ENCODE measurements at regions not wholly inside any gene's neighbourhood (a gene's known extent, or its start where the extent isn't known, plus 50 kb on each side); places are given as distances from the start of the nearest gene placed in this dataset.
"Not testable (repeated sequence)": the region's sequence is repeated elsewhere in the genome, so short reads cannot be mapped to it uniquely, and the experiment has no call there.

DNA sequence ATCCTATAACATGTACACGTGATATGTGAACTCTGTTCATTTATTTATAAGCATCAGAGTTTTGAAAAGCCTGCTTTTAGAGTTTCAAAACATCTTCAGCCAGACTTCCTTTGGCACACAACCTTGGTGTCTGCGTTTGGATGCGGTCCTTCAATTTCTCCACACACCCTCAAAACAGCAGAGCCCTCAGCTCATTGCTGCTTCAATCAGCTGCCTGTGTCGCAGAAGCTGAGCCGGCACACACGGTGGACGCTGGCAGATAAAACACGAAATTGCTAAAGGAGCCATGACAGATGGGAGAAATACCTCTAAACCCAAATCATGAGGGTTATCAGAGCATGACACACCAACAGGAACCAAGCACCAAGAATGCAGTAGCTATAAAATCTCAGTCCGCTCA, 396.4 kb upstream of the AKR1E2 start:
- DNase-seq: no peak

DNA sequence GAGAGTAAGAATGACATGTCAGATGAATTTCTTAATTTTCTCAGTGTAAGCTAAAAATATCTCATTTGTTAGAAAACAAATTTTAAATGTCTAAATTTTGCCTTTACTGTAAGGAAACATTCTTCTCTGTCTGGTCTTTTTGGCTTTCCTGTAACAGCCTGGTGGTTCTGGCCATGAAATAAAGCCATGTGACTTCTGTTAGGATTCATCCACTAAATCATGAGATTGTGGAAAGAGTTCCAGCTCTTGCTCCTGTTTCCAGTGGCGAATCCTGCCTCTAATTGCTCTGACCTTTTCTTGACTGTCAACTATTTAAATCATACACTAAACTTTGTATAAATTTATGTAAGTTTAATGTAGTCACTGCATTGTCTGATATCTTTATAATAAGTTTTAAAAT, 398.5 kb upstream of the AKR1E2 start:
- no peak for DNase-seq

DNA sequence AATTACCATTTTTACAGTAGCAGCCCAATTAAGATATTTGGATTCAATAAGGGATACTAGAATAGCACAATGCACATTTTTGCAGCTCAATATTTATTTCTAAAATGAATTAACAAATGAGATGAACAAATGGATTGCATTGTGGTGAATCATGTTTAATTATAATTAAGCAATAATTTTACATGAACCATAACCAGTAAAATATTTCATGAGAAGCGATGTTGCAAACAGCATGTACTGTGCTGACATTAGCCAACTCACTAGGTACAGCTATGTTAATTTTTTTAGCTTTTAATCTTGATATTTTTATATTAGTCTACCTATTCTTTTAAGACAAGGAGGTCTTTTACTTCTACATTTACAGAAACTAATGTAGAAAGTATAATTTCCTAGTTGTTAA, 399.1 kb upstream of the AKR1E2 start:
- DNase-seq: no peak

DNA sequence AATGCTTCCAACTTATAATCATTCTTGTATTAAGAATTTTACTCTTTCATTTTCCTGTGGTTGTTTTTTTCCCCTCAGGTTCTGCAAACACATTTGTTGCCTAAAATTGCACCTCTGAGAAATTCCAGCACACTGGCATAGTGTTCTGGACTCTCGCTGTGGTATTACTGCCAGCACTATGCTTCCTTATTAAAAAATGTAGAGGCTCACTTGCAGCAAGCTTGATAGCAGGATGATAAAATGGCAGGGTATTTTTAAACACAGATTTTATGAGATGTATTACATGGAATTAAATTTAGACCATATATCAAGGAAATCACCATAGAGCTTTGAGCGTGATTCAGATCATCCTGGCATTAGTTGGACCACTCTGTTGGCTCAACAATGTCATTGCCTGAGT, 416.7 kb upstream of the AKR1E2 start:
- DNase-seq: no peak

DNA sequence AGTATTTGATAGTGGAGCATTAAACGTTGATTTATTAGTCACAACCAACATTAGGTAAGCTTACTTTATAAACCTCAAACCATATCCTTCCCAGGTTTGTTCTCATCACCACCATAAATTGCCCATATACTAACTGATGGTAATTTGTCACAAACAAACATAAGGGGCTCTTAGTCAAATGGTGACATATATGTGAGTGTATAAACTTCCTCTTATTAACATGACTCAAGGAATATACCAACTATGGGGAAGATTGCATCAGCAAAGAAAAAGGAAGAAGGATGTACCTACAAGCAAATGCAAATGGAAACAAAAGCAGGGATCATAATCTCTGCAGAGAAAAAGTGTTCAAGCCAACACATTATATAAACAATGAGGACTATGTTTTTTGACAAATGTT, 418.2 kb upstream of the AKR1E2 start:
- DNase-seq: no peak

DNA sequence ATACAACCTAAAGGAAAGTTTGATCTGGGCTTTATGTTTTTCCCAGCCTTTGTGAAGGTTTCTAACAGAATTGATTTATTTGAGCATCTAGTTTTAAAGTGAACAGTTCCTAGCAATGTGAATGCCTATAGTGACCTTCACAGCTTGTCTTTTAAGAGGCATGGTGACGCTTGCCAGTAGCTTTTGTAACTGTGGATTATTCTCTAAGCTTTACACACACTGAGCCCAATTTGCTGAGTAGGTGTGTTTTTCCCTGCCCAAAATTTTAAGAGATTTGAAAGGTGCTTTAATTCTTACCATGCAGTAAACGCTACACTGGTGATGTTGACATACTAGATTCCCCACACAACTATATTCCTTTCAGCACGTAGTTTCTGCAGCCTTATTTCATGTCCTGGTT, 420.2 kb upstream of the AKR1E2 start:
- no peak for DNase-seq

DNA sequence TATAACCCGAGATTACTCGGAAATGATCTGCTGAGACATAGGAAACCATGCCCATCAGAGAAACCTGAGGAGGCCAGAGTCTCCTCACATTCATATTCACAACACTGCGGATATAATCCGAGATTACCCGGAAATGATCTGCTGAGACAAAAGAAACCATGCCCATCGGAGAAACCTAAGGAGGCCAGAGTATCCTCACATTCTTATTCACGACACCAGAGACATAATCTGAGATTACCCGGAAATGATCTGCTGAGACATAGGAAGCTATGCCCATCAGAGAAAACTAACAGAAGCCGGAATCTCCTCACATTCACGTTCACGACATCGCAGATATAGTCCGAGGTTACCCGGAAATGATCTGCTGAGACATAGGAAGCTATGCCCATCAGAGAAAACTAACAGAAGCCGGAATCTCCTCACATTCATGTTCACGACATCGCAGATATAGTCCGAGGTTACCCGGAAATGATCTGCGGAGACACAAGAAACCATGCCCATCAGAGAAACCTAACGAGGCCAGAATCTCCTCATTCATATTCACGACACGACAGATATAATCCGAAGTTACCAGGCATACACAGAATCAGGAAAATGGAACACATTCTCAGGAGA, 422.3 kb upstream of the AKR1E2 start:
- no peak for DNase-seq

DNA sequence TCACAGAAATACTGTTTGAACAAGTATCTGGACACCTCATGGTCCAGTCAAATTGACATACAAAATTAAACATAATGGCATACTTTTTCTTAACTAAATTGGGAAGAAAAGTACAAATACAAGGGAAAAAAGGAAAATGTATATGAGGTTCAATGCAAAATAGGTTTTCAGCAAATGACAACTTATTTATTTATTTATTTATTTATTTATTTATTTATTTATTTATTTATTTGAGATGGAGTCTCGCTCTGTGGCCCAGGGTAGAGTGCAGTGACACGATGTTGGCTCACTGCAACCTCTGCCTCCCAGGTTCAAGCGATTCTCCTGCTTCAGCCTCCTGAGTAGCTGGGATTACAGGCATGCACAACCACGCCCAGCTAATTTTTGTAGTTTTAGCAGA, 424.9 kb upstream of the AKR1E2 start:
- DNase-seq: not testable (repeated sequence)

DNA sequence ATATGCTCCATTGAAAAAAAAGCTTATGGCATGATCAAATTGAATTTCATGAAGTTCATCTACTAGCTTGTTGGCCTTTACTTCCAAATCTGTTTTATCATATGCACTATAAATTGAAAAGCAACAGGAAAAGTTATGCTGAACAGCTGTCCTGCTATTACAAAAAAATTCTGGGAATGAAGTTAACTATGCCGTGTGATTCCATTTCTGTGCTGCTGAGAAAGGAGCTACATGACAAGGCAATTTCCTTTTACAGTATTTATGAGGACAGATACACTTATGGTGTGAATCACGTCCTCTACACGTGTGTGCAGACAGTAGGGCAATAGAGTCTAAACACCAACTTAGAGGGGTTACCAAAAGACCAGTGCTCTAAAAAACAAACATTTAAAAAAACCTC, 426.5 kb upstream of the AKR1E2 start:
- DNase-seq: no peak

DNA sequence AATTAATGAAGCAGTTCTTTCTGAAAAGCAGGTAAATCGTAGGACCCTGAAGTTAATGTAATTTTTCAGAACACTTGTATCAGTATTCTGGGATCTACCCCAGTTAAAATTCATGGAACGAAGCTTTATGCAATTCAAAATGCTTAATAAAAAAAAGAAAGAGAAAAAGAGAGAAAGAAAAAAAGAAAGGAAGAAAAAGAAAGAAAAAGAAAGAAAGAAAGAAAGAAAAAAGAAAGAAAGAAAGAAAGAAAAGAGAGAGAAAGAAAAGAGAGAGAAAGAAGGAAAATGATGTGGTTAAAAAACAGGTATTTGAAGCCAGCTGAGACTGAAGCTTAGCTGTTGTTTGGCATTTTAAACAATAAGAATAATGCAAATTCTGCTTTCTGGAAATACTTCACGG, 427.4 kb upstream of the AKR1E2 start:
- no peak for DNase-seq

DNA sequence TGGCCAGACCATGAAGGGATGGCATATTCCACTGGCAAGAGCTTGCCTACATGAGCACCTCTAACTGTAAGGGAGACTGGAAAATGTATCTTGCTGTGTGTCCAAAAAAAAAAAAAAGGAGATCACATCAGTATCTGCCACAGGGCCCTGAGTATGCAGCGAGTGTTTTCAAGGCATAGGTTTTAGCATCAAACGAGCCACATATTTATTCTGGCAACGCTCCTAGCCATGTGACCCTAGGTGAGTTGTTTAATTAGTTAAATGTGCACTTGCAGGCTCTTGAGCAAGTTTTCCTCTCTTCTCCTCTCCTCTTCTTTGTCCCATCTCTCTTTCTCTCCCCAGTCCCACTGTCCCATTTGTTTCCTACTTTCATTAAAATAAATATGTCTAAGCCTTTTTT, 428.7 kb upstream of the AKR1E2 start:
- DNase-seq: no peak

DNA sequence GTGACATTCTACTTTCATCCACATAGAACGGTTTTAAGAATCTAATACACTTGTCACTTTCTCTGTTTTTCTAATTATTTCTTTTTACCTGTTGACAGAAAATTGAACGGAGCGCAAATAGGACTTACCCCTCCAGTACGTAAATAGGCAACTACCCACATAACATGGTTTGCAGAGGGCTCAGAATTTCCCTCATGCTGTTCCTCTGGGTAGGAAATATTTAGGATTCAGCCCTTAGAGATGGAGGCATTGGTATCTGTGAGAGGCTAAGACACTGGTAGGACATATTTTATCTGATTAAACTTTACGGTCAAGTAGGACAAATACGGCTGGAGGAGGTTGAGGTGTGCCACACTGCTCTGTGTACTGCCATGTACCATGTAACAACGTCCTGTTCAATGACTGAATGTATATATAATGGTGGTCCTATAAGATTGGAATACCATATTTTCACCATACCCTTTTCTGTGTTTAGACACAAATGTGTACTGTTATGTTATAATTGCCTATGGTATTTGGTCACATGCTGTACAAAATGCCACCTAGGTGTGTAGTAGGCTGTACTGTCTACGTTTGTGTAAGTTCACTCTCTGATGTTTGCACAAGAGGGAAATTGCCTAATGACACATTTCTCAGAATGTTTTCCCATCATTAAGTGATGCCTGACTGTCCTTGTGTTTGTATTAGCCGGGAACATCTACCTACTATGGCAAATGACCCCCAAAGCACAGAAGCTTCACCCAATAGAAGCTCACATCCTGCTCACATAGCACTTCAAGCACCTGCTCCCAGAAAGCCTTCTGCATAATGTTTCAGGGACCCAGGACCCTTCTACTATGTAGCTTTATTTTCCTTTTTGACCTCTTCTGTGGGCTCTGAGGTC, 429.4 kb upstream of the AKR1E2 start:
- DNase-seq: no peak

DNA sequence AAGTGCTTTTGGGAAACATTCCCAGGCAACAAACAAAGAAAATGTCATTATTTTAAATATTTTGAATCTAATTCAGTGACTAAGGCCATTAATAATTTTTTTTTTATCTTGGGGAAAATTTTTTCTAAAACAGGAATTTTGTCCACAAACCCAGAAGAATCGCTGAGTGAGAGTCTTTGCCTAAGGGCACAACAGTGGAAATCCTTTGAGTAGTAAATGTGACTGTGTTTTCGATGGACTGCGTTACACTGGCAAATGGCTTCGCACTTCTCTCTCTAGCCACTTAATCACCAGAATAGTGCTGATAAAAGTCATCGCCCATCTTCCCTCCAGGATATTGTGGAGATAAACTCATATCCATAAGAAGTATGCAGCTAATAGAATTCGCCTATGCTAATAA, 430.3 kb upstream of the AKR1E2 start:
- no peak for DNase-seq

DNA sequence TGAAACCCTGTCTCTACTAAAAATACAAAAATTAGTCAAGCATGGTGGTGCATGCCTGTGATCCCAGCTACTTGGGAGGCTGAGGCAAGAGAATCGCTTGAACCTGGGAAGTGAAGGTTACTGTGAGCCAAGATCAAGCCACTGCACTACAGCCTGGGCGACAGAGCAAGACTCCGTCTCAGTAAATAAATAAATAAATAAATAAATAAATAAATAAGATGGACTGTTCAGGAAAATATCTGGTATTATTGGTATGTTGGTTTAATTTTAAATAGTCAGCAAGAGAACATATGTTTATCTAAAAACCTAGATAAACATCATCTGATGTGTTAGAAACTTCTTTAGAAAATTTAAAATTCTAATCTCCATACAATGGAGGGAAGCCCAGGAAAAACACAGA, 431.6 kb upstream of the AKR1E2 start:
- not testable (repeated sequence) for DNase-seq

DNA sequence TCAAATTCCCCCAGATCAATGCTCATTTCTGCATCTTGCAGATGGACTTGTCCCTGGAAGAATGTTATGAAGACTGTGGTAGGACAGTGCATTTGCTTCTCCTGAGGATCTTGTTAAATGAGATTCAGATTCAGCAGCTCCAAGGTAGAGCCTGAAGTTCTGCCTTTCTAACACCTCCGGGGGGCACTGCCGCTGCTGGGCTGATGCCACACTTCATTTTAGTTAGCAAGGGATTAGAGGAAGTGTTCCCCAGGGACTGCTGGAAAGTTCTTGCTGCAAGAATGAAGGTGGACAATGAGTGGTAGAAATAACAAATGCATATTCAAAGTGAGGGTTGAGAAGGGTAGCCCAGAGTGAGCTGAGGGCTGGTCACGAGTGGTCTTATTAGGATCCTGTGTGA, 434.3 kb upstream of the AKR1E2 start:
- DNase-seq: no peak

DNA sequence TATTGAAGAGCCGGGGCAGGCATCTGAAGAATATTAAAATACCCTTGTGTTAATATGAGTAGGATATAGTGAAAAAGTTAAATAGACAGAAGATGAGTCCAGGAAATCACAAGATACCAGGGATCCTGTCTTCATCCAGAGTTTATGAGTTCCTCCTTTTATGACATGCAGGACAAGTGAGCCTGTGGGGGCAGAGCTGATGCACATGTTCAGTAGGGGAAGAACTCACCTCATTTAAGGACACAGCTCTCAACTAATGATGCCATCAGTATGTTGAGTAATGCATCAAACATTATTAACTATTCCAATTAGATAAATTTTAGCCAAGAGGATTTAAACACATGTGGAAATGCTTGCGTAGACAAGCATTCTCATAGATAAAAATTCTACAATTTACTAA, 435.8 kb upstream of the AKR1E2 start:
- no peak for DNase-seq

DNA sequence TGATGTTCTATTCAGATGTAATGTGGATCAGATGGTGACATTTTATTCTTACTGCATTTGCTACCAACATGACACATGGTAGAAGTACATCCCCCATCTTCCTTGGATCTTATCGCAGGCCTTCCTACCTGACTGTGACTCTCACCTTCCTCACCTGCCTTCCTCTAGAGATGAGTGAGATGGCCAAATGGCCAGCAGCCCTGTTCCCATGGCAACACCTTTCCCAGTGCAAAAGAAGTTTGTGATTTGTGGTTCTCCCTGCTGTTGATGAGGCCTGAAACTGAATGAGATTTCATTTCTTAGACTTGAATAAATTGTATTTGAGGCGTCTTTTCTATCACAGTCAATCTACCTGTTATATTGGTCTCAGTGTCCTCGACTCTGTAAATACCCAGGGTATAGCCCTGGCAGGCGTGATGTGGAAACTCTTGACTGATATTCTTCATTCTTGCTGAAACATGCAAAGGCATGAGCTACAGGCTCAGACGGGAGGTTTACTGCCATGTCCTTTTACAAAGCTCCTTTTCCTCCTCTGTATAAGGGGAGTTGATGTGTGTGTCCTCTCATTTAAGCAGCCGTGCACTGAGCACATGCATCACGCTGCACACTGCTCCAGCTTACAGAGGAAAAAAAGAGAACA, 440.7 kb upstream of the AKR1E2 start:
- no peak for DNase-seq

DNA sequence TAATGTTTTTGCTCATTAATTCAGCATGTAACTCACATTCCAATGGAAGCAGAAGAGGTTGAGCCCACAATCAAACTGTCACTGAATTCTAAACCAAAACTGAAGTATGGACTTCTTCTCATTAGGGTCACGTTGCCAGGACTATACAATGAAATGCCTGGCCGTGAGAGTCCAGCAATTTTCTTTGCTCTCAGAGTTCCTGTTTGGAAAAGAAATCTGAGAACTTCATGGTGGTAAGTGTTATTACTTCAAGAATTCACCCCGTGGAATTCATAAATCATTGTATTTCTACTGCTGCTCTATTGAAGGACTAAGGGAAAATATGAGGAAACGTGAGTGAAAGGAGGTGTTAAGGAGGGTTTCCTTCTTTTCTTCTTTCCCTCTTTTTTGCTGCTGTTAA, 441.8 kb upstream of the AKR1E2 start:
- DNase-seq: no peak

DNA sequence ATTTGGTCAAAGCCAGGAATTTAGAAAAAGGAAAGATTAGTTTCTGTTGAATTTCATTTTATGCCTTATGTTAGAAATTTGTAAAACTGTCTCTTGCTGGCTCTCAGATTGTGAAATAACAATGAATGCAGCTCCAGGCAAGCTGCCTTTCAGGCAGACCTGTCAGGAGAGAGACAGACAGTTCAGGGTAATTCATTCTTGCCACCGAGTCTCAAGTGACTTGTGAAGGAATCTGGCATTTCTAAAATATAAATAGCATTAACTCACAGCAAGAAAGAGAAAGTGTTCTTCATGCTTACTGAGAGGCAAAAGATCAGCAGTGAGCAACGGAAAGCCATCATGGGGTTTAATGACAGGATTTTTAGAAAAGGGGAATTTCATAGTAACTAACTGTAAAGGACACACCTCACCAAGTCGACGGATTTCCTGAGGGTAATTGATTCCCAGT, 442.3 kb upstream of the AKR1E2 start:
- DNase-seq: no peak

DNA sequence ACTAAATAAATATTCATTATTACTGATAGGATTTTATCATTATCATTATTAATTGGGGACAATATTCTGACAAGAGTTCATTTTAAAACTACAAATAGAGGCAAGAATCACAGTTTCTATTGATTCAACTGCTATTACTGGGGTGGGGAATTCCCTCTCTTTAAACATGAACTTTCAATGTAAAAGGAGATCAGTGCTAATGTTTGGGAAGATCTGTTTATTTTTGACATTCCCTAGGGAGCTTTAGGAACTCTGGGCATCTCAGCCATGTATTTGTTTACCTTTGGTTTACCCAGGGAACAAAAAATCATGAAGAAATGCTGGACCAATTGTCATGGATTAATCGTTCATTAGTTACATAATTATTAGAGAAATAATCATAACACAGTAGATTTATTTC, 443.2 kb upstream of the AKR1E2 start:
- no peak for DNase-seq

DNA sequence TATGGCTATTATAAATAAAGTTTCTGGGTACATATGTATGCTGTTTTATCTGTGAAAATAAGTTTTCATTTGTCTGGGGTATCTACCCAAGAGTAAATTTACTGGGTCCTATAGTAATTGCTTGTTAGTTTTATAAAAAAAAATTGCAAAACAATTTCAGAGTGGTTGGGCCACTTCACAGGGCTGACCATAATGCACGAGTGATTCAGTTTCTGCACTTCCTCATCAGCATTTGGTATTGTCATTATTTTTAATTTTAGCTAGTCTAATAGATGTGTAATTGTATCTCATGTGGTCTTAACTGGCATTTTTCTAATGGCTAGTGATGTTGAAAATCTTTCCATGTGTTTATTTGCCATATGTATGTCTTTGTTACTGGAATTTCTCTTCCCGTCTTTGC, 452.4 kb upstream of the AKR1E2 start:
- no peak for DNase-seq

DNA sequence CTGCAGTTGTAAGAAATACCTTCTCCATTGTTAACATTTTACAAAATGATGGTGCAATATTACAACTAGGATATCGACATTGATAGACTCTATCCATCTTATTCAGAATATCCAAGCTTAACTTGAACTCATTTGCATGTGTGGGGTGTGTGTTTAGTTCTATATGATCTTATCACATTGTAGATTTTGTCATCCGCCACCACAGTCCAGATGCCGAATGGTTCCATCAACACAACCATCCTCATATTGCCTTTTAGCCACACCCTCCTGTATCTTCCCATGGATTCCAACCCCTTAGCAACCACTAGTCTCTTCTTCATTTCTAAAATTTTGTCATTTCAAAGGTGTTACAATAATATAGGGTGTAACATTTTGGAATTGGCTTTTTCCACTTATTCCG, 452.9 kb upstream of the AKR1E2 start:
- DNase-seq: no peak

DNA sequence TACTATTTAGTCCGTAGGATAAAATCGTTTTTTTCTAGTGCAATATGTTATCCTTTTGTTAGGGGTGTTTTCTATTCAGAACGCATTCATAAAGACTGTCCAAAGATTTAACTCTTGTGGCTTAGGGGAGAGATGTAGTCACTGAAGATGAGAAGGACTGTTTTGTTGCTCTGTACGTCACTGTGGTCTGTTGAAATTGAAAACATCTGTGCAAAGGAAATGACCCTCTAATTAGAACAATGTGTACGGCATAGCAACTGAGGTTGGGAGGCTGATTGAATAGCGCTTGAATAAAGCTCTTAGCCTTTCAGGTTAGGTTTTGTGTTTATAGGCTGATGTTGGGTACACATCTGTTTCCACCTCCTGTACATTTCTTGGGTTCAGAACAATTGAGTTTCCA, 453.4 kb upstream of the AKR1E2 start:
- no peak for DNase-seq

DNA sequence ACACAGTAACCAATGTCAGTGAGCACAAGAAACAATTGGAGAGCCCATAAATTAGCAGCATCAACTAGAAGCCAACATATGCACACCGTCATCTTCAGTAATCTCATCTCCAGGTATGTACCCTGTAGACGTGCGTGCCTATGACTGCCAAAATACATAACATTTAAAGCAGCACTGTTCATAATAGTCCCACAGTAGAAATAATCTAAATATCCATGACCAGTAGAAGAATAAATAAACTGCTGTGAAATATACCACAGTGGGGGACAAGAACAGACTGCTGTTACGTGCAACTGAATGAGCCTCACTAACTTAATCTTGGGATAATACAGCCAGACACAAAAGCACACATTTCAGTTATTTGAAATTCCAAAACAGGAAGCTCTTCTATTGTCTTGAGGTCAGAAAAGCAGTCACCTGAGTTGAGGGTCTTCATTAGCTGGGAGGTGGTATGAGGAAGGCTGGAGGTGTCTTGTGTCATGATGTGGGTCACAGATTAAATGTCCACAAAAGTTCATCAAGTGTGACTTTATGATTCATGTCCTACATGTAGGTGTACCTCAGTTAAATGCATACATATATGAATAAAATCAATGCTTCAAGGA, 454.2 kb upstream of the AKR1E2 start:
- DNase-seq: no peak
